SK-N-SH (cell line): ENCODE measurements at regions not wholly inside any gene's neighbourhood (a gene's known extent, or its start where the extent isn't known, plus 50 kb on each side); places are given as distances from the start of the nearest gene placed in this dataset.

Source experiments
- CTCF ChIA-PET: fragments of 300-600, 350-600 bp; formaldehyde crosslinking; extraction: SDS; loops from one replicate; lab custom pipeline; 2021; lab: Yijun Ruan, JAX
- POLR2A ChIA-PET: fragments of 350-600 bp; sonication (Branson Sonifier 250); formaldehyde crosslinking; extraction: SDS; loops from one replicate; lab custom pipeline; 2020; ENCODE audit warnings: antibody characterized with exemption, inconsistent platforms; lab: Yijun Ruan, JAX
- DNase-seq: peaks from one replicate; pipeline ENCODE4 v3.0.0; 2012
- H2AFZ ChIP-seq: fragments of 200-600 bp; sonication (generic); 2 replicates; pipeline ENCODE4 v1.8.1; 2016; ENCODE audit warnings: antibody characterized with exemption, mild to moderate bottlenecking, low read depth
- H3F3A ChIP-seq: fragments of 200-600 bp; sonication (generic); replicated peaks from 2 replicates; pipeline ENCODE3; 2016; ENCODE audit warnings: antibody characterized with exemption, mild to moderate bottlenecking; ENCODE audit not compliant: insufficient read depth
- H3K27ac ChIP-seq, 2 experiments: fragments of 200-500 bp in 1 of 2; fragments of 200-600 bp in 1 of 2; sonication (Bioruptor generic) in 1 of 2; sonication (generic), shearing (Covaris generic) in 1 of 2; 2 replicates each; pipeline versions ENCODE4 v1.5.1 to v1.6.1; 2014 to 2016; ENCODE audit warnings: low read depth in 2 of 2, inconsistent platforms in 1 of 2, low read length in 1 of 2, mild to moderate bottlenecking in 1 of 2, mixed read lengths in 1 of 2
- H3K27me3 ChIP-seq: fragments of 200-600 bp; sonication (generic), shearing (Covaris generic); 2 replicates; pipeline ENCODE4 v1.6.1; 2016; ENCODE audit warnings: mixed run types; ENCODE audit not compliant: insufficient read depth
- H3K36me3 ChIP-seq, 2 experiments: fragments of 200-500 bp in 1 of 2; fragments of 200-600 bp in 1 of 2; sonication (Bioruptor generic) in 1 of 2; sonication (generic) in 1 of 2; replicated peaks in 1 of 2; 2 replicates each; pipeline versions ENCODE3 to v1.5.1; 2014 to 2016; ENCODE audit warnings: low read length in 1 of 2, mild to moderate bottlenecking in 1 of 2; ENCODE audit not compliant: insufficient read depth in 2 of 2, control insufficient read depth in 1 of 2
- H3K4me1 ChIP-seq, 2 experiments: fragments of 200-500 bp in 1 of 2; fragments of 200-600 bp in 1 of 2; sonication (Bioruptor generic) in 1 of 2; sonication (generic), shearing (Covaris generic) in 1 of 2; 2 replicates each; pipeline versions ENCODE4 v1.5.1 to v1.6.1; 2014 to 2016; ENCODE audit warnings: low read depth in 1 of 2, low read length in 1 of 2, mixed run types in 1 of 2; ENCODE audit not compliant: insufficient read depth in 2 of 2, control insufficient read depth in 1 of 2
- H3K4me2 ChIP-seq: fragments of 200-600 bp; sonication (generic), shearing (Covaris generic); 2 replicates; pipeline ENCODE4 v1.6.1; 2017; ENCODE audit warnings: mixed run types
- H3K4me3 ChIP-seq, 2 experiments: fragments of 200-500 bp in 1 of 2; fragments of 200-600 bp in 1 of 2; sonication (Bioruptor generic) in 1 of 2; sonication (generic), shearing (Covaris generic) in 1 of 2; 2 replicates each; pipeline versions ENCODE4 v1.5.1 to v1.8.1; 2014 to 2016; ENCODE audit warnings: low read depth in 2 of 2, inconsistent platforms in 1 of 2, low read length in 1 of 2, mild to moderate bottlenecking in 1 of 2, mixed read lengths in 1 of 2, moderate library complexity in 1 of 2
- H3K79me2 ChIP-seq: fragments of 200-600 bp; sonication (generic); 2 replicates; pipeline ENCODE4 v1.8.1; 2017; ENCODE audit warnings: mild to moderate bottlenecking; ENCODE audit not compliant: insufficient read depth
- H3K9ac ChIP-seq: fragments of 200-600 bp; sonication (generic); 2 replicates; pipeline ENCODE4 v1.6.1; 2017; ENCODE audit warnings: mixed run types
- H3K9me2 ChIP-seq: fragments of 200-600 bp; sonication (generic); 2 replicates; pipeline ENCODE4 v1.6.1; 2017; ENCODE audit warnings: mixed run types
- H3K9me3 ChIP-seq: fragments of 200-600 bp; sonication (generic); 2 replicates; pipeline ENCODE4 v1.6.1; 2017; ENCODE audit warnings: mixed run types, mild to moderate bottlenecking, moderate library complexity
- H4K20me1 ChIP-seq: fragments of 200-600 bp; sonication (generic); 2 replicates; pipeline ENCODE4 v1.6.1; 2017; ENCODE audit warnings: mild to moderate bottlenecking, mixed run types; ENCODE audit not compliant: insufficient read depth
- EZH2phosphoT487 ChIP-seq: fragments of 200-600 bp; sonication (generic); IDR thresholded peaks from 2 replicates; pipeline ENCODE4 v1.6.1; 2017; ENCODE audit warnings: low read depth, mixed run types, mild to moderate bottlenecking, antibody characterized with exemption, moderate library complexity, borderline replicate concordance
- FOSL2 ChIP-seq: IDR thresholded peaks from 2 replicates; pipeline ENCODE4 v1.4.0; 2012; ENCODE audit warnings: low read depth, mild to moderate bottlenecking, moderate library complexity, borderline replicate concordance
- GATA2 ChIP-seq: sonication (generic); formaldehyde crosslinking; IDR thresholded peaks from 2 replicates; pipeline ENCODE4 v1.5.0; 2020; ENCODE audit warnings: mild to moderate bottlenecking, missing genetic modification reagents
- JUND ChIP-seq: IDR thresholded peaks from 2 replicates; pipeline ENCODE4 v1.4.0; 2012
- MEF2A ChIP-seq: IDR thresholded peaks from 2 replicates; pipeline ENCODE4 v1.4.0; 2012; ENCODE audit warnings: low read depth, borderline replicate concordance
- MXI1 ChIP-seq: IDR thresholded peaks from 2 replicates; pipeline ENCODE4 v1.6.1; 2012; ENCODE audit warnings: mild to moderate bottlenecking, low read depth, low read length, improper control_type of control experiment
- NFIC ChIP-seq: IDR thresholded peaks from 2 replicates; pipeline ENCODE4 v1.4.0; 2012; ENCODE audit warnings: borderline replicate concordance
- TCF12 ChIP-seq: IDR thresholded peaks from 2 replicates; pipeline ENCODE4 v1.4.0; 2012
- TEAD4 ChIP-seq: IDR thresholded peaks from 2 replicates; pipeline ENCODE4 v1.4.0; 2012; ENCODE audit warnings: mild to moderate bottlenecking, borderline replicate concordance; ENCODE audit not compliant: insufficient read depth
- WGBS: methylation state at CpG from one replicate; pipeline ENCODE4 v1.1.6; 2017; ENCODE audit warnings: low lambda C conversion rate; 5-methylcytosine and 5-hydroxymethylcytosine counted together
- TF ChIP-seq, protein P1 (sequence below): IDR thresholded peaks from 2 replicates; pipeline ENCODE4 v1.4.0; 2012; ENCODE audit warnings: low read depth
- TF ChIP-seq, protein P2 (sequence below): IDR thresholded peaks from 2 replicates; pipeline ENCODE4 v1.6.1; 2012; ENCODE audit warnings: mild to moderate bottlenecking, low read depth, low read length, moderate library complexity
- TF ChIP-seq, protein P3 (sequence below): IDR thresholded peaks from 2 replicates; pipeline ENCODE4 v1.4.0; 2012; ENCODE audit warnings: low read depth, borderline replicate concordance
- TF ChIP-seq, protein P4 (sequence below): fragments of 150-350 bp; IDR thresholded peaks from 2 replicates; pipeline ENCODE4 v1.6.1; 2017; ENCODE audit warnings: antibody characterized with exemption, low read length, low read depth, borderline replicate concordance
- TF ChIP-seq, protein P5 (sequence below): fragments of 150-350 bp; IDR thresholded peaks from 2 replicates; pipeline ENCODE4 v1.6.1; 2016; ENCODE audit warnings: mild to moderate bottlenecking, low read depth, low read length

DNA sequence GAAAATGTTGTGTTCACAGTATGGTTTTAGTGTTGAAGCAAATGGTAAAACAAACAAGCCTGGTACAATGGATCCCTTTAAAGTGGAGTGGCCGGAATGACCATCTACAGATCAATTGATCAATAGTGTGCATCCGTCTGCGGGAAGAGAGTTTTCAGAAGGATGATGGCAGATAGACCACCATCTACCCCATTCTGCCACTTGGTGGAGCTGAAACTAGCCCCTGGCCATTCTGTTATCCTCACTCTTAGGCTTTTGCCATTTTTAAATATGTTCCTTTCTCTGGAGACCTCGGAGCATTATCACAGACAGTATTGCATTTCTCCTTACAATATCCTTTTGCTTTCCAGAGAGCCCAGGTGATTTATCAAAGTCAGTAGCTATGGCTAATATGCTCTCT is 258.9 kb upstream of the CFAP20DC start:
- Histone ChIP-seq H3K4me3 (no peak overlapping the region), H3K4me2 (no peak overlapping the region), H3K27me3 (no peaks in the 10 kb centered on the region), H3K27ac (no peak overlapping the region), H3K36me3 (no peaks in the 10 kb centered on the region), H3F3A (no peaks in the 10 kb centered on the region), H2AFZ (no peak overlapping the region), H3K4me1 (no peaks in the 10 kb centered on the region), H3K9me3 (no peaks in the 10 kb centered on the region), H3K9me2 (no peaks in the 10 kb centered on the region), H4K20me1 (no peaks in the 10 kb centered on the region), H3K9ac (no peak overlapping the region), H3K79me2 (no peaks in the 10 kb centered on the region)
- no peak for DNase-seq
- WGBS, result 71% methylated on average over 4 of the region's 4 CpGs
- TF ChIP-seq GATA2, result no peak
- no peak for TF ChIP-seq EZH2phosphoT487
- TF ChIP-seq TEAD4, result no peak
- POLR2A ChIA-PET, result no interaction called here
- CTCF ChIA-PET, result interaction anchor here (0.6 kb wide), 1 partner anchor 65 kb away, joined by 3 read pairs; no protein-coding TSS in a partner anchor

DNA sequence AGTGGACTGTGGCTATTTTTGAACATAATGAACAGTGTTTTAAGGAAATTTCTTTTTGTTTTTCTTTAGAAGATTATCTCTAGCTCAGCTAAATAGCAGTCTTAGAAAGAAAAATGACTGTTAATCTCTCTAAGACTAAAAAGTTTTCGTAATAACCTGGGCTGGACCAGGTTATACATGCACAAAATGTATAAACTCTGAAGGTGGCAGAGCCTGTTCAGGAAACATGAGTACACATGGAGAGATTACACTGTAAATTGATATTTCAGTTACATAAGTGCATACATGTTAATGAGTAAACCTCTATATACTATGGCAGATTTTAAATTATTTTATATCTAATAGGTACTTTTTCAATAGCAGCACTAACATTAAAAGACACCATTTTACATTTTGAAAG is 258.2 kb upstream of the CFAP20DC start:
- 44% methylated on average over 1 of the region's 1 CpG for WGBS
- no peaks in the 10 kb centered on the region for H3K79me2 ChIP-seq
- POLR2A ChIA-PET, result no interaction called here

DNA sequence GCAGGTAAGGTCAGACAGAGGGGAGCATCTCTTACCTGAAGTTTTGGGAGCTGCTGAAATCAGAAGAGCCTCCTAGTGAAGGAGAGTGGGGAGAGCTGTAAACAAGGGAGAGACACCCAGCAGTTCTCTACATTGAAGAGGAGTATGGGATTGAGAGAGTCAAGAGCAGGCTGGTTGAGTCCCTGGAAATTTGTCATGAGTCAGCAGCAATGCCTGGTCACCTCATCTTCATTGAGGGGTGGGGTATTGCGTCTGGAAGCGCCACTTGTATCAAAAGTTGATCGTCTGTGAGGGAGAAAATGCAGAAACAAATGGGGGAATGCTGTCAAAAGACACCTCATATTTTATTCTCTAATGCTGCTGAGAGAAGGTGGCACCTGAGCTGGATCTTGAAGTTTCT is 256.6 kb upstream of the CFAP20DC start:
- H3K79me2 ChIP-seq, result no peaks in the 10 kb centered on the region
- H3K36me3 ChIP-seq, result no peaks in the 10 kb centered on the region
- H2AFZ ChIP-seq, result no peak overlapping the region
- H3K27ac ChIP-seq, result no peak overlapping the region
- H3K27me3 ChIP-seq, result no peaks in the 10 kb centered on the region
- H3K4me2 ChIP-seq, result no peak overlapping the region
- no peak overlapping the region for H3K9ac ChIP-seq
- no peaks in the 10 kb centered on the region for H3K9me2 ChIP-seq
- no peaks in the 10 kb centered on the region for H3K9me3 ChIP-seq
- no peaks in the 10 kb centered on the region for H3K4me1 ChIP-seq
- CTCF ChIA-PET, result interaction anchor here (1.0 to 1.5 kb wide), 2 partner anchors 17 to 201 kb away, joined by 3 read pairs; no protein-coding TSS in a partner anchor
- no peaks in the 10 kb centered on the region for H4K20me1 ChIP-seq
- H3K4me3 ChIP-seq, result no peak overlapping the region
- H3F3A ChIP-seq, result no peaks in the 10 kb centered on the region
- DNase-seq, result no peak
- 65% methylated on average over 3 of the region's 3 CpGs for WGBS
- POLR2A ChIA-PET, result no interaction called here
- TF ChIP-seq, protein P1, sequence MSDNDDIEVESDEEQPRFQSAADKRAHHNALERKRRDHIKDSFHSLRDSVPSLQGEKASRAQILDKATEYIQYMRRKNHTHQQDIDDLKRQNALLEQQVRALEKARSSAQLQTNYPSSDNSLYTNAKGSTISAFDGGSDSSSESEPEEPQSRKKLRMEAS, result no peak
- TF ChIP-seq TCF12, result no peak
- TF ChIP-seq FOSL2, result no peak
- TF ChIP-seq, protein P2, sequence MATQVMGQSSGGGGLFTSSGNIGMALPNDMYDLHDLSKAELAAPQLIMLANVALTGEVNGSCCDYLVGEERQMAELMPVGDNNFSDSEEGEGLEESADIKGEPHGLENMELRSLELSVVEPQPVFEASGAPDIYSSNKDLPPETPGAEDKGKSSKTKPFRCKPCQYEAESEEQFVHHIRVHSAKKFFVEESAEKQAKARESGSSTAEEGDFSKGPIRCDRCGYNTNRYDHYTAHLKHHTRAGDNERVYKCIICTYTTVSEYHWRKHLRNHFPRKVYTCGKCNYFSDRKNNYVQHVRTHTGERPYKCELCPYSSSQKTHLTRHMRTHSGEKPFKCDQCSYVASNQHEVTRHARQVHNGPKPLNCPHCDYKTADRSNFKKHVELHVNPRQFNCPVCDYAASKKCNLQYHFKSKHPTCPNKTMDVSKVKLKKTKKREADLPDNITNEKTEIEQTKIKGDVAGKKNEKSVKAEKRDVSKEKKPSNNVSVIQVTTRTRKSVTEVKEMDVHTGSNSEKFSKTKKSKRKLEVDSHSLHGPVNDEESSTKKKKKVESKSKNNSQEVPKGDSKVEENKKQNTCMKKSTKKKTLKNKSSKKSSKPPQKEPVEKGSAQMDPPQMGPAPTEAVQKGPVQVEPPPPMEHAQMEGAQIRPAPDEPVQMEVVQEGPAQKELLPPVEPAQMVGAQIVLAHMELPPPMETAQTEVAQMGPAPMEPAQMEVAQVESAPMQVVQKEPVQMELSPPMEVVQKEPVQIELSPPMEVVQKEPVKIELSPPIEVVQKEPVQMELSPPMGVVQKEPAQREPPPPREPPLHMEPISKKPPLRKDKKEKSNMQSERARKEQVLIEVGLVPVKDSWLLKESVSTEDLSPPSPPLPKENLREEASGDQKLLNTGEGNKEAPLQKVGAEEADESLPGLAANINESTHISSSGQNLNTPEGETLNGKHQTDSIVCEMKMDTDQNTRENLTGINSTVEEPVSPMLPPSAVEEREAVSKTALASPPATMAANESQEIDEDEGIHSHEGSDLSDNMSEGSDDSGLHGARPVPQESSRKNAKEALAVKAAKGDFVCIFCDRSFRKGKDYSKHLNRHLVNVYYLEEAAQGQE, result no peak
- TF ChIP-seq, protein P3, sequence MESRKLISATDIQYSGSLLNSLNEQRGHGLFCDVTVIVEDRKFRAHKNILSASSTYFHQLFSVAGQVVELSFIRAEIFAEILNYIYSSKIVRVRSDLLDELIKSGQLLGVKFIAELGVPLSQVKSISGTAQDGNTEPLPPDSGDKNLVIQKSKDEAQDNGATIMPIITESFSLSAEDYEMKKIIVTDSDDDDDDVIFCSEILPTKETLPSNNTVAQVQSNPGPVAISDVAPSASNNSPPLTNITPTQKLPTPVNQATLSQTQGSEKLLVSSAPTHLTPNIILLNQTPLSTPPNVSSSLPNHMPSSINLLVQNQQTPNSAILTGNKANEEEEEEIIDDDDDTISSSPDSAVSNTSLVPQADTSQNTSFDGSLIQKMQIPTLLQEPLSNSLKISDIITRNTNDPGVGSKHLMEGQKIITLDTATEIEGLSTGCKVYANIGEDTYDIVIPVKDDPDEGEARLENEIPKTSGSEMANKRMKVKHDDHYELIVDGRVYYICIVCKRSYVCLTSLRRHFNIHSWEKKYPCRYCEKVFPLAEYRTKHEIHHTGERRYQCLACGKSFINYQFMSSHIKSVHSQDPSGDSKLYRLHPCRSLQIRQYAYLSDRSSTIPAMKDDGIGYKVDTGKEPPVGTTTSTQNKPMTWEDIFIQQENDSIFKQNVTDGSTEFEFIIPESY, result no peak
- TF ChIP-seq NFIC, result no peak

More for the DNA sequence above, 258.2 kb upstream of the CFAP20DC start:
- CTCF ChIA-PET, result no interaction called here
- Histone ChIP-seq H3F3A (no peaks in the 10 kb centered on the region), H3K27ac (no peak overlapping the region), H3K9me2 (no peaks in the 10 kb centered on the region), H3K36me3 (no peaks in the 10 kb centered on the region), H3K4me2 (no peak overlapping the region), H3K4me3 (no peak overlapping the region), H3K4me1 (no peaks in the 10 kb centered on the region), H3K27me3 (no peaks in the 10 kb centered on the region), H4K20me1 (no peaks in the 10 kb centered on the region), H3K9me3 (no peaks in the 10 kb centered on the region), H3K9ac (no peak overlapping the region), H2AFZ (no peak overlapping the region)
- no peak for DNase-seq
- no peak for TF ChIP-seq JUND
- TF ChIP-seq TCF12, result no peak
- TF ChIP-seq MEF2A, result no peak
- TF ChIP-seq, protein P4, sequence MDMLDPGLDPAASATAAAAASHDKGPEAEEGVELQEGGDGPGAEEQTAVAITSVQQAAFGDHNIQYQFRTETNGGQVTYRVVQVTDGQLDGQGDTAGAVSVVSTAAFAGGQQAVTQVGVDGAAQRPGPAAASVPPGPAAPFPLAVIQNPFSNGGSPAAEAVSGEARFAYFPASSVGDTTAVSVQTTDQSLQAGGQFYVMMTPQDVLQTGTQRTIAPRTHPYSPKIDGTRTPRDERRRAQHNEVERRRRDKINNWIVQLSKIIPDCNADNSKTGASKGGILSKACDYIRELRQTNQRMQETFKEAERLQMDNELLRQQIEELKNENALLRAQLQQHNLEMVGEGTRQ, result no peak
- no peak for TF ChIP-seq FOSL2
- TF ChIP-seq, protein P5, sequence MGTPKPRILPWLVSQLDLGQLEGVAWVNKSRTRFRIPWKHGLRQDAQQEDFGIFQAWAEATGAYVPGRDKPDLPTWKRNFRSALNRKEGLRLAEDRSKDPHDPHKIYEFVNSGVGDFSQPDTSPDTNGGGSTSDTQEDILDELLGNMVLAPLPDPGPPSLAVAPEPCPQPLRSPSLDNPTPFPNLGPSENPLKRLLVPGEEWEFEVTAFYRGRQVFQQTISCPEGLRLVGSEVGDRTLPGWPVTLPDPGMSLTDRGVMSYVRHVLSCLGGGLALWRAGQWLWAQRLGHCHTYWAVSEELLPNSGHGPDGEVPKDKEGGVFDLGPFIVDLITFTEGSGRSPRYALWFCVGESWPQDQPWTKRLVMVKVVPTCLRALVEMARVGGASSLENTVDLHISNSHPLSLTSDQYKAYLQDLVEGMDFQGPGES, result no peak
- TF ChIP-seq NFIC, result no peak
- TF ChIP-seq MXI1, result no peak
